Lower leg skin (tissue), 4 donors: ENCODE measurements at regions not wholly inside any gene's neighbourhood (a gene's known extent, or its start where the extent isn't known, plus 50 kb on each side); places are given as distances from the start of the nearest gene placed in this dataset.

Experiments
- DNase-seq, 2 donors: peaks; one replicate each; pipeline ENCODE4 v3.0.0-alpha.2; 2019; ENCODE audit warnings: low spot score in 2 of 2
- H3K4me3 ChIP-seq: fragments of 200-600 bp; sonication (generic); 2 replicates; pipeline ENCODE4 v1.5.1; 2017; ENCODE audit warnings: mild to moderate bottlenecking, low read depth; ENCODE audit not compliant: poor library complexity, severe bottlenecking
- POLR2A ChIP-seq, 2 donors: fragments of 450-650 bp; IDR thresholded peaks; one replicate each; pipeline ENCODE4 v1.6.1; 2016 to 2017; ENCODE audit warnings: antibody characterized with exemption in 2 of 2, mild to moderate bottlenecking in 1 of 2, moderate library complexity in 1 of 2
- WGBS, 2 donors: methylation state at CpG; one replicate each; pipeline ENCODE4 v1.1.5; 2018; 5-methylcytosine and 5-hydroxymethylcytosine counted together
- intact Hi-C: fragments of 100-400 bp; cut with DNase I; formaldehyde crosslinking; loops from one replicate; pipeline ENCODE4 v1.15.0; 2023; ENCODE audit warnings: low total_unique reads
- TF ChIP-seq, protein P1 (sequence below), 3 donors: fragments of 450-650 bp; IDR thresholded peaks; one replicate each; pipeline ENCODE4 v1.5.1; 2016; ENCODE audit warnings: antibody characterized with exemption in 3 of 3, mild to moderate bottlenecking in 3 of 3, moderate library complexity in 2 of 3

DNA sequence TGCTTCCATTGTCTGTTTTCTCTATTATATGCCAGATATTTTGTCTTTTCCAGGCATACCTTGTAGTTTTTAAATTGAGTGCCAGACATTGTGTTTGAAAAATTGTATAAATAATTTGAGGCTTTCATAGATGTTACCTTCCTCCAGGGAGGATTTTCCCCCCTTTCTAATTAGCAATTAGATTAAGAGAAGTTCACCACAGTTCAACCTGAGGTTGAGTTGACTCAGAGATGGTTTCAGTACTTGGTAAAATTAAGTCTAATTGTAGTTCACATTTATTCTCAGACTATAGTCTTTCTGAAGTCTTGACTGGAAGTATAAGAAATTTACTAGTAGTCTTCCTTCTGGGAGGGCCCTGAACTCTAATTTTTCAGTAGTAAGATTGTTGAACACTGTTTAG, 104.1 kb upstream of the SCEL start:
- DNase-seq = no peak
- TF ChIP-seq, protein P1, sequence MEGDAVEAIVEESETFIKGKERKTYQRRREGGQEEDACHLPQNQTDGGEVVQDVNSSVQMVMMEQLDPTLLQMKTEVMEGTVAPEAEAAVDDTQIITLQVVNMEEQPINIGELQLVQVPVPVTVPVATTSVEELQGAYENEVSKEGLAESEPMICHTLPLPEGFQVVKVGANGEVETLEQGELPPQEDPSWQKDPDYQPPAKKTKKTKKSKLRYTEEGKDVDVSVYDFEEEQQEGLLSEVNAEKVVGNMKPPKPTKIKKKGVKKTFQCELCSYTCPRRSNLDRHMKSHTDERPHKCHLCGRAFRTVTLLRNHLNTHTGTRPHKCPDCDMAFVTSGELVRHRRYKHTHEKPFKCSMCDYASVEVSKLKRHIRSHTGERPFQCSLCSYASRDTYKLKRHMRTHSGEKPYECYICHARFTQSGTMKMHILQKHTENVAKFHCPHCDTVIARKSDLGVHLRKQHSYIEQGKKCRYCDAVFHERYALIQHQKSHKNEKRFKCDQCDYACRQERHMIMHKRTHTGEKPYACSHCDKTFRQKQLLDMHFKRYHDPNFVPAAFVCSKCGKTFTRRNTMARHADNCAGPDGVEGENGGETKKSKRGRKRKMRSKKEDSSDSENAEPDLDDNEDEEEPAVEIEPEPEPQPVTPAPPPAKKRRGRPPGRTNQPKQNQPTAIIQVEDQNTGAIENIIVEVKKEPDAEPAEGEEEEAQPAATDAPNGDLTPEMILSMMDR (IDR thresholded peaks at IDR 0.05) = no peak
- no peak for TF ChIP-seq POLR2A (IDR thresholded peaks at IDR 0.05)
- intact Hi-C loops = no loop called here
- no peak overlapping the region for H3K4me3 ChIP-seq

DNA sequence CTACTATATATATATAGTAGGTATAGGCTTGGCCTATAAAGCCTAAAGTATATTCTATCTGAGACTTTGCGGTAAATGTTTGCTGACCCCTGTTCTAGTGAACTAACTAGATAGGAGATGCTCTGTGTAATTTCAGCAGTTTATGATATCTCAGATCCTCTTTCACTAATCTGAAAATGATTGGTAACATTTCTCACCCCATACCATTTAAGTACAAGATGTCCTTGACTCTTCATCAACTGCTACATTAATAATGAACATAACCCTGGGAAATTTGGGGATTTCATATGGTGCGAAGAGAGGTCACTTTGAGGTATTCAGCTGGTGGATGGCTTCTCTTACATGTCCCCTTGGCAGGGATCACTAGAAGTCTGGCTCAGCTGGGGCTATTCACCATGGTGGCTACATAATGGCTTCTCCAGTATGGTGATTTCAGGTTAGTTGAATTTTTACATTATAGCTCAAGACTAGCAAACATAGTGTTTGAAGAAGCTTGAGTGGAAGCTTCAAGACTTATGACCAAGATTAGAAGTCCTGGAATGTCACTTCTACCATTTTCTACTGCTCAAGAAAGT, 103.6 kb upstream of the MYCBP2 start:
- WGBS, 2 donors = 96 to 100% methylated on average over 2 of the region's 2 CpGs
- DNase-seq = no peak
- intact Hi-C loops = no loop called here
- TF ChIP-seq, protein P1 (IDR thresholded peaks at IDR 0.05) = no peak
- no peak for TF ChIP-seq POLR2A (IDR thresholded peaks at IDR 0.05)
- no peak overlapping the region for H3K4me3 ChIP-seq

DNA sequence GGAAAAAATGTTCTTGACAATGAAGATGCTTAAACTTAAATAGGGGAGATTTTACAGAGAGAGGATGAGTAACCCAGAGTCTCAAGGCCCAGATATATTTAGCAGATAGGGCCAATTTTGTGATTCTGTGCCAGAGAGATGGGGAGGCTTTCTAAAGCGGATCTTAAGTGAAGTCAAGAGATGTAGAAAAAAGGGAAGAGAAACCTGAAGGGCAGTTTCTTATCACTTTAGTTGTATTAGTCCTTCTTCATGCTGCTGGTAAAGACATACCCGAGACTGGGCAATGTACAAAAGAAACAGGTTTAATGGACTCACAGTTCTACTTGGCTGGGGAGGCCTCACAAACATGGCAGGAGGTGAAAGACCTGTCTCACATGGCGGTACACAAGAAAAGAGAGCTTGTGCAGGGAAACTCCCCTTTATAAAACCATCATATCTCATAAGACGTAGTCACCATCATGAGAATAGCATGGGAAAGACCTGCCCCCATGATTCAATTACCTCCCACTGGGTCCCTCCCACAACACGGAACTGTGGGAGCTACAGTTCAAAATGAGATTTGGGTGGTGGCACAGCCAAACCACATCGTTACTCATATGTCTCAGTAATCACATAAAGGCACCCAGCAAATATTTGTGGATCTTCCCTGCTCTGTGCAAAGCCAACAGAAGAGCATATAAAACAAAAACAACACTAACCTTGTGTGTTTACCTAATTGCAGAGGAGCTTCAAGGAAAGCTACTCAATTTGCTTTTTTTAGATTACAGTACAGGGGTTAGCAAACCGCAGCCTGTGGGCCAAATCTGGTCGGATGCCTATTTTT, 102.6 kb upstream of the MYCBP2 start:
- 74 to 81% methylated on average over 8 of the region's 8 CpGs for WGBS, 2 donors
- intact Hi-C loops = no loop called here
- no peak for TF ChIP-seq POLR2A (IDR thresholded peaks at IDR 0.05)
- H3K4me3 ChIP-seq = no peak overlapping the region
- no peak for DNase-seq

DNA sequence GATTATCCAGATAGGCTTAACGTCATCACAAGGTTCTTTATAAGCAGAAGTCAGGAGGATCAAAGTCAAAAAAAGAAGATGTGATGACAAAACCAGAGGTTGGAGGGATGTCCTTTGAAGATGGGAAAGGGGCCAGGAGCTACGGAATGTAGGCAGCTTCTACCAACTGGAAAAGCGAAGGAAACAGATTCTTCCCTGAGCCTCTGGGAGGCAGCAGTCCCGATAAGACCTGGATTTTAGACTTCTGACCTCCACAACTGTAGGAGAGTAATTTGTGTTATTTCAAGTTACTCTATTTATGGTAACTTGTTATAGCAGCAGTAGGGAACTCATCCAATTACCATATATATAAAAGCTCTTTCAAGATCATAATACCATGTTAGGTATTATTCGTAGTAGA, 98.8 kb upstream of the MYCBP2 start:
- 63 to 90% methylated on average over 5 of the region's 5 CpGs for WGBS, 2 donors
- intact Hi-C loops = no loop called here
- no peak overlapping the region for H3K4me3 ChIP-seq
- DNase-seq = no peak
- TF ChIP-seq, protein P1 (IDR thresholded peaks at IDR 0.05) = no peak
- no peak for TF ChIP-seq POLR2A (IDR thresholded peaks at IDR 0.05)

DNA sequence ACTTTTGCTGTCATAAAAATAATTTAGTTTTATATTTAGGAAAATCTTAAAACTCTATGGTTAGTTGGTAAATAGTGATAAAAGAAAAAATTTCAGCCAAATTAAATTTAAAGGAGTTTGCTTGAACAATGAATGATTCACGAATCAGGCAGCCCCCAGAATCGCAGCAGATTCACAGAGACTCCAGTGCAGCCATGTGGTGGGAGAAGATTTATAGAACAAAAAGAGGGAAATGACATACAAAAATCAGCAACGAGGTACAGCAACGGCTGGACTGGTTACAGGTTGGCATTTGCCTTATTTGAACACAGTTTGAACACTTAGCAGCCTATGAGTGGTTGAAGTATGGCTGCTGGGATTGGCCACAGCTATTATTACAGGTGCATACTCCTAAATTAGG, 96.4 kb upstream of the MYCBP2 start:
- no peak for TF ChIP-seq POLR2A (IDR thresholded peaks at IDR 0.05)
- TF ChIP-seq, protein P1 (IDR thresholded peaks at IDR 0.05) = no peak
- intact Hi-C loops = no loop called here
- 51 to 52% methylated on average over 4 of the region's 4 CpGs for WGBS, 2 donors
- DNase-seq = no peak
- H3K4me3 ChIP-seq = no peak overlapping the region

DNA sequence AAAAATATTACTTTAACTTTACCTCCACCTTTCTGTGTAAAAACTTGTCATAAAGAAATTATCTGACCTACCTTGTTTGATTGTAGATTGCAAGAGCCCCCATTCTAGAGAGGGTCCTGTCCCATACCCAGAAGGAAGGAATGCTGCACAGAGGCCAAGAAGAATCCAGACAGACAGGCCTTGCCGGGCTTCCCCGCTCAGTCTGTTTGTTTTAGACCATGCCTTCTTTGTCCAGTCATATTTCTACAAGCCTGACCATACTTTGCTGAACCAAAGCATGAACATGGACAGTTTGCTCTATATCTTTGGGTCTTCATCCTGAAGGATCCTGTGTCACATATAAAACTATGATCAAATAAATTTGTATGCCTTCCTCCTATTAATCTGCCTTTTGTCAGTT, 95.8 kb upstream of the MYCBP2 start:
- no peak overlapping the region for H3K4me3 ChIP-seq
- no peak for DNase-seq
- intact Hi-C loops = no loop called here
- TF ChIP-seq POLR2A (IDR thresholded peaks at IDR 0.05) = no peak
- TF ChIP-seq, protein P1 (IDR thresholded peaks at IDR 0.05) = no peak
- 84 to 91% methylated on average over 2 of the region's 2 CpGs for WGBS, 2 donors
